Activated CD4-positive, alpha-beta memory T cell treated with anti-CD3 and anti-CD28 coated beads for 36 hours (primary cell): ENCODE measurements at regions not wholly inside any gene's neighbourhood (a gene's known extent, or its start where the extent isn't known, plus 50 kb on each side); places are given as distances from the start of the nearest gene placed in this dataset.

Experiments
- CTCF ChIA-PET: fragments of 350-600 bp; sonication (Branson Sonifier 250); formaldehyde crosslinking; loops from one replicate; lab custom pipeline; 2021; ENCODE audit warnings: antibody characterized with exemption, inconsistent platforms; lab: Charles Lee
- POLR2A ChIA-PET: fragments of 350-600 bp; sonication (Branson Sonifier 250); formaldehyde crosslinking; loops from one replicate; lab custom pipeline; 2021; ENCODE audit warnings: antibody characterized with exemption; lab: Charles Lee
- DNase-seq: peaks from one replicate; pipeline ENCODE4 v3.0.0-alpha.2; 2020
- H3K27ac Mint-ChIP-seq: one replicate; pipeline ENCODE4 v1.8.0; 2021; ENCODE audit warnings: mixed read lengths
- H3K27me3 Mint-ChIP-seq: one replicate; pipeline ENCODE4 v1.8.0; 2021; ENCODE audit warnings: mixed read lengths
- H3K36me3 Mint-ChIP-seq: one replicate; pipeline ENCODE4 v1.8.0; 2021; ENCODE audit warnings: mixed read lengths
- H3K4me1 Mint-ChIP-seq: one replicate; pipeline ENCODE4 v1.8.0; 2021; ENCODE audit warnings: low read depth, mixed read lengths
- H3K4me3 Mint-ChIP-seq: one replicate; pipeline ENCODE4 v1.8.0; 2021; ENCODE audit warnings: mild to moderate bottlenecking, mixed read lengths
- H3K9me3 Mint-ChIP-seq: one replicate; pipeline ENCODE4 v1.8.0; 2021; ENCODE audit warnings: mixed read lengths
- intact Hi-C: fragments of 100-400 bp; cut with micrococcal nuclease; formaldehyde crosslinking; loops from one replicate; pipeline ENCODE4 v1.15.1; 2023

- intact Hi-C loops = no loop called here
- ChIA-PET POLR2A (no interaction called here), CTCF (no interaction called here)
- Mint-ChIP-seq H3K27me3 (no peaks in the 10 kb centered on the region), H3K36me3 (no peaks in the 10 kb centered on the region), H3K4me1 (no peaks in the 10 kb centered on the region), H3K4me3 (no peak overlapping the region), H3K27ac (no peak overlapping the region), H3K9me3 (peaks cover 4% of the 10 kb centered on the region)
- DNase-seq = no peak
Observed at GRCh38 chr15:47862402-47862801, 145.1 kb downstream of the SEMA6D start.

DNA sequence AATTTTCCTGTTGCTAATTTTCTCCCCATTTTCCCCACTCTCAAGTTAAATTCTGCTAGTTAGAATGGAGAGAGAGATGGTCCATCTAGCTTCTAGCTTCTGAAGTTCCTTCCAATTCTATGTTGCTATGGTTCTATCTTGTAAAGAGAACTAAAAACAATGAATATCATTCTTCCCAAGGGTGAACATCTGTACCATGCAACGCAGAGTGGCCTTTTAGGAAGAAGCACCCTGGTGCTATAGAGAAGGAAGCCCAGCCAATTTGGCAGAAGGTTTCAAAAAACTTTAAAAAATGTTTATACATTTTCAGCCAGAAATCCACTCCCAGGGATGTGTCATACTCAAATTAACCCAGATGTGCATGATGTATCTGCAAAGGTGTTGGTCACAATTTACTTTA is 149.1 kb downstream of the SEMA6D start:
- intact Hi-C loops = no loop called here
- Mint-ChIP-seq H3K4me1 (no peaks in the 10 kb centered on the region), H3K9me3 (peaks cover 10% of the 10 kb centered on the region), H3K27ac (no peak overlapping the region), H3K27me3 (no peaks in the 10 kb centered on the region), H3K4me3 (no peak overlapping the region), H3K36me3 (no peaks in the 10 kb centered on the region)
- POLR2A ChIA-PET = no interaction called here
- CTCF ChIA-PET = no interaction called here
- DNase-seq = no peak

DNA sequence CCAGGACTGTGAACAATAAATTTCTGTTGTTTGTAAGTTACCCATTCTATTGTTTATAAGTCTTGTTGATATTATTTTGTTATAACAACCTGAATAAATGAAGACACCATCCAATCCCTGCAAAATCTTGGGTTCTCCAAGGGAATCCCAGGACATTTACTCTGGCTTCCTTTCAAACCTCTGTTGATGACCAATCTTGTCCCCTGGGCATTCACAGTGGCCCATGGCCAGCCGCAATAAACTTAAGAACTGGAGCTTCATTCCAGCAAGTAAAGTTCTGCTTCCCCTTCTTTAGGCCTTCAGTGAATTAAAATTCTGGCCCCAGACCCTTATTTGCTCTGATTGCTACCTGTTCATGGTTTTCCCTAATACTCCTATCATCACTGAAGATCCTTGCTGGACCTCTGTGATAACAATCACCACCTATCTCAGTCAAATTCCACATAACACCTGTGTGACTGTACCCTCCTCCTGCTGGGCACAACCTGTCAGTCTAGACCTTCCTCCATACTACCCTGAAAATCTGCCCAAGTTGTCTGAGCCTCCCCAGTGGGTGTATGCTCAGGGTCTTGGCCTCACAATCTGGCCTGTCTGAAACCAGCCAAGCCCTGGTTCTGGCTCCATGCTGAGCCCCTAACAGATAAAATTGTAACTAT is 153.1 kb downstream of the SEMA6D start:
- Mint-ChIP-seq H3K36me3 (no peaks in the 10 kb centered on the region), H3K4me1 (no peaks in the 10 kb centered on the region), H3K4me3 (no peak overlapping the region), H3K27ac (no peak overlapping the region), H3K9me3 (peaks cover 6% of the 10 kb centered on the region), H3K27me3 (peaks cover 1% of the 10 kb centered on the region)
- ChIA-PET CTCF (no interaction called here), POLR2A (no interaction called here)
- no peak for DNase-seq
- intact Hi-C loops = no loop called here

DNA sequence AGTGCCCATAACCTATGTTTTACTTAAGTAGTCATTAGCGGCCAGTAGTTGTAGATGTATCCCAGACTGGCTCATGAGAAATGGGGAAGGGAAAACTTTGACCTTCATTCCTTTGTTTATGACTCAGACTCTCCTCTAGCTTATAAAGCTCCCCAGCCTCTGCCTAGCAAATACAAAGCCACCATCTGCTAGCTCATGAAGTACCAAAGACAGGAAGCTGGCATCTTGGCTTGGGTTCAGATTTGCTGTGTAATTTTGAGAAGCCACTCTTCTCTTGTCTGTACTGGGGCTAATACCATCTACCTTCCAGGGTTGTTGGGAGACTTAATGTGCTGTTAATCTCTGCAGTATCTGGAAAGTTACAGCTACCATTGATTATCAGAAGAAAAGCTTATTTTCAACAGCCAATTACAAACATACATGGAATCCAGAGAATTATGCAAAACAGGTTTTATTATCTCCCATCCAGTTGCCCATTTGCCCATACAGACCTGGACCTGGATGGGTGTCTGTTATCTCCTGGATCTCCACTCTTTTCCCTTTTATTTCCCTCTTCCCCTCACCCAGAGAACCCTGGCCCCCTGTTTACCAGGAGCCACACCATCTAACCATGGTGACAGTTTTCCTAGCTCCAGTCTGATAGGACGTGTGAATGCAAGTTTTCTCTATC is 153.8 kb downstream of the SEMA6D start:
- intact Hi-C loops = no loop called here
- Mint-ChIP-seq H3K27me3 (peaks cover 1% of the 10 kb centered on the region), H3K9me3 (peaks cover 6% of the 10 kb centered on the region), H3K4me1 (no peaks in the 10 kb centered on the region), H3K4me3 (no peak overlapping the region), H3K36me3 (no peaks in the 10 kb centered on the region), H3K27ac (no peak overlapping the region)
- CTCF ChIA-PET = no interaction called here
- no peak for DNase-seq
- POLR2A ChIA-PET = no interaction called here

GRCh38 chr15:47872208-47872607 is 154.9 kb downstream of the SEMA6D start:
- Mint-ChIP-seq H3K9me3 (peaks cover 6% of the 10 kb centered on the region), H3K27ac (no peak overlapping the region), H3K4me3 (no peak overlapping the region), H3K4me1 (no peaks in the 10 kb centered on the region), H3K27me3 (peaks cover 1% of the 10 kb centered on the region), H3K36me3 (no peaks in the 10 kb centered on the region)
- ChIA-PET POLR2A (no interaction called here), CTCF (no interaction called here)
- intact Hi-C loops = no loop called here
- DNase-seq = no peak

DNA sequence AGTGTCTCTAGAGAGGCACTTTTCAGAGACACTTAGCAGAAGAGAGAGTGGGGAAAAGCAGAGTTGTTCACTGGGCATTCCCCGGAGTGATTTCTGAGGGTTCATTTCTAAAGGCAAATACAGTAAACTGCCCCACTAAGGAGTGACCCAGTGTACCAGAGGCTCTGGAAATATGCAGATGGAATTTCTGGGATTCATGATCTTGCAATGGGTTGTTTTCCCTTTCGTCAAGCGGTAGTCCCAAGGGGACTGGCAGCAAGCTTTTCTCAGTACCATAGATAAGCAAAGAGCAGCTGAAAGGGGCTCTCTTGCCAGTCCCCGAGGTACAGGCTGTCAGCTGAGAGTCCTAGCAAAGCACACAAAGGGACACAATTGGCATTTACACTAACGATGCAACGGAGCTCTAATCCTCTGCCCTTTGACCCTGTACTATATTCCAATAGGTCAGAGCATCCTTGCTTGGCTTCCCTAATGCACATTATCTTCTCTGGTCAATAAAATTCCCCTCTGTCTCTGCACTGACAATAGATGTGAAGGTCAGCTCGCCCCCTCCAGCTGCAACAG is 155.6 kb downstream of the SEMA6D start:
- CTCF ChIA-PET = no interaction called here
- H3K36me3 Mint-ChIP-seq = no peaks in the 10 kb centered on the region
- no peak overlapping the region for H3K4me3 Mint-ChIP-seq
- no peak for DNase-seq
- POLR2A ChIA-PET = no interaction called here
- H3K4me1 Mint-ChIP-seq = no peaks in the 10 kb centered on the region
- peaks cover 6% of the 10 kb centered on the region for H3K9me3 Mint-ChIP-seq
- H3K27ac Mint-ChIP-seq = no peak overlapping the region
- intact Hi-C loops = no loop called here
- H3K27me3 Mint-ChIP-seq = peaks cover 1% of the 10 kb centered on the region

DNA sequence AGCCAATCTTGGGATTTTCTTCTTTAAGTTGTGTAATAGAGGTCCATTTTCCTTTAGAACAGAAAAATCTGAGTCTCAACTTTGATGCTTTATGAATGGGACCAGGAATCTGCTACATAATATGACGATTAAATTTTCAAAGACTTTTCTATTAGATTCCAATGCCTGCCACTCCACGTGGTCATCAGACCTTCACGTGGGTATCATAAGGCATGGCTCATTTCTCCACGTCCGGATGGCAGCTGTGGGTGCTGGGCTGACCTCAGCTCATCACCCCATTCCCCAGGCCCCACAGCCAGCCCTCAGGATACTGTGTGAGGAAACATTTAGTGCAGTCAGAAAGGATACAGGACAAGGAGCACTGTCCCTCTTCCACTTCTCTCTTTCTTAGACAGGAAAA is 159.7 kb downstream of the SEMA6D start:
- intact Hi-C loops = no loop called here
- H3K27me3 Mint-ChIP-seq = peaks cover 1% of the 10 kb centered on the region
- H3K27ac Mint-ChIP-seq = no peak overlapping the region
- DNase-seq = no peak
- H3K4me1 Mint-ChIP-seq = no peaks in the 10 kb centered on the region
- CTCF ChIA-PET = no interaction called here
- no peaks in the 10 kb centered on the region for H3K9me3 Mint-ChIP-seq
- POLR2A ChIA-PET = no interaction called here
- no peak overlapping the region for H3K4me3 Mint-ChIP-seq
- H3K36me3 Mint-ChIP-seq = no peaks in the 10 kb centered on the region

DNA sequence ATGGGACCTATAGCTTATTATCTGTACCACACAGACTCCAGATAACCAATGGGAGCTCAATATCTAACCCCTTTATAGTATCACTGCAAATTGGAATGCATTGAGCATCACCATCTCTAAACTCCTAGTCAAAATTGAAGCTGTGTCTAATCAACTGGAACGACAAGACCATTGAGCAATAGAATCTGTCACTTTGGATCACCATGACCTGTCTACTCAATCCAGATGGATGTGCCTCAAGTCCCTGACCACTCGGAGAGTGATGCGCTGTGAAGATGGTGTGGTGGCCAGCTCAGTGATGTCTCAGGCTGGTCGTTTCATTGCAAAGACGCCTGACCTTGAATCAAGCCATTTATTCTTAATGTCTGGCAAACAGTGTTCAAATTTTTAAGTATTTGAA is 160.5 kb downstream of the SEMA6D start:
- no peaks in the 10 kb centered on the region for H3K4me1 Mint-ChIP-seq
- no peak for DNase-seq
- no peak overlapping the region for H3K4me3 Mint-ChIP-seq
- ChIA-PET CTCF (no interaction called here), POLR2A (no interaction called here)
- H3K36me3 Mint-ChIP-seq = no peaks in the 10 kb centered on the region
- H3K9me3 Mint-ChIP-seq = no peaks in the 10 kb centered on the region
- intact Hi-C loops = no loop called here
- H3K27me3 Mint-ChIP-seq = no peaks in the 10 kb centered on the region
- H3K27ac Mint-ChIP-seq = no peak overlapping the region

DNA sequence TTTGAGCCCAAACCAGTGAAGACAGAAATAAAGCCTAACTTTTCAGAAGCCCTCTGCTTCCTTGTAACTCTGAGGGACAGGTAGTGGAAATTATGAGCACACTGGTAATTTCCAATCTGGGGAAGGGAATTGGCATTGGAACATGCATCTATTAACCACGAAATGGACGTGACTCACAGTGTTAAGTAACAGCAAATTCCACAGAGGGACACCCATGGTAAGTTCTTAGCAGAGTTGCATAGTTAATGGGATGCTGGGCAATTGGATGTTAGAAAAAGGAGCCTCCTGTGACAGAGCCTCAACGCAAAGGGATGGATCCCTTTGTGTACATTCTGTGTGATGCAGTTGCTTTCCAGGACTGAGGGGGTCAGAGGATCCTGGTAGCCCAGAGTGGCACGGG is 168.6 kb downstream of the SEMA6D start:
- ChIA-PET CTCF (no interaction called here), POLR2A (no interaction called here)
- Mint-ChIP-seq H3K36me3 (no peaks in the 10 kb centered on the region), H3K27me3 (no peaks in the 10 kb centered on the region), H3K4me1 (no peaks in the 10 kb centered on the region), H3K9me3 (no peaks in the 10 kb centered on the region), H3K27ac (no peak overlapping the region), H3K4me3 (no peak overlapping the region)
- intact Hi-C loops = no loop called here
- DNase-seq = no peak

GRCh38 chr15:47887241-47887800 is 170.0 kb downstream of the SEMA6D start:
- H3K36me3 Mint-ChIP-seq = no peaks in the 10 kb centered on the region
- POLR2A ChIA-PET = no interaction called here
- no peaks in the 10 kb centered on the region for H3K4me1 Mint-ChIP-seq
- H3K27me3 Mint-ChIP-seq = no peaks in the 10 kb centered on the region
- no peaks in the 10 kb centered on the region for H3K9me3 Mint-ChIP-seq
- CTCF ChIA-PET = no interaction called here
- intact Hi-C loops = no loop called here
- no peak overlapping the region for H3K4me3 Mint-ChIP-seq
- no peak overlapping the region for H3K27ac Mint-ChIP-seq
- no peak for DNase-seq

DNA sequence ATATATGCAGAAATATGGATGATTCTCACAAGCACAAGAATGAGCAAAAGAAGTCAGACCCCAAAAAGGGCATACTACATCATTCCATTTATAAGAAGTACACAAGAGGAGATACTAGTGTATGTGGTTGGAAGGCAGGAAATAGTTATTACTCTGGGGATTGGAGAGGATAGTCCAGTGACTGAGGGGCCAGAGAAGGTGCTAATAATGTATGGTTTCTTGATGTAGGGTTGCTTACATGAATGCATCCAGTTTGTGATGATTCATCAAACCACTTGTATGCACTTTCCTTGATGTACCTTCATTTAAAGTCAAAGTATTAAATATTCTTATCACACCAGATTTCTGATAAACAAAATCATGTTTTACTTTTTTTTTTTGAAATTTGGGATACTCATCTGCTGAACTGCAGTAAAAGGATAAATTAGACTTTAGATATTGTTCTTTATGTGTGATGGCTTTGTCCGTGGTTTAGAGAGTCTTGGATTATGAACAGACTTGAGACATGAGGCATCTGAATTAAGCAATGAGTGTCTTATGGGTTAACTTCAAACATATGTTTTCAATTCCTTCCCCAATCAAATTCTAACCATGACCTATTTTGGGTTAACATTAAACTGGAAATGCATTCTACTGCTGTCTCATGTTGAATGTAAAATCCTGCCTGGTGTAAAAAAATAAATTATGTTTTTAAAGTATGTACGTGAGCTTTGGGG is 171.2 kb downstream of the SEMA6D start:
- DNase-seq = no peak
- Mint-ChIP-seq H3K27me3 (peaks cover 3% of the 10 kb centered on the region), H3K4me3 (no peak overlapping the region), H3K4me1 (no peaks in the 10 kb centered on the region), H3K27ac (no peak overlapping the region), H3K36me3 (no peaks in the 10 kb centered on the region), H3K9me3 (no peaks in the 10 kb centered on the region)
- CTCF ChIA-PET = no interaction called here
- POLR2A ChIA-PET = no interaction called here
- intact Hi-C loops = no loop called here

- CTCF ChIA-PET = no interaction called here
- intact Hi-C loops = no loop called here
- Mint-ChIP-seq H3K27ac (no peak overlapping the region), H3K36me3 (no peaks in the 10 kb centered on the region), H3K9me3 (no peaks in the 10 kb centered on the region), H3K4me3 (no peak overlapping the region), H3K27me3 (peaks cover 3% of the 10 kb centered on the region), H3K4me1 (no peaks in the 10 kb centered on the region)
- DNase-seq = no peak
- POLR2A ChIA-PET = no interaction called here
Observed at GRCh38 chr15:47890397-47891150, 173.3 kb downstream of the SEMA6D start.
